OCI-LY3 (cell line): ENCODE measurements at regions not wholly inside any gene's neighbourhood (a gene's known extent, or its start where the extent isn't known, plus 50 kb on each side); places are given as distances from the start of the nearest gene placed in this dataset.

Experiments
- H2AFZ ChIP-seq: fragments of 200-600, 300-600 bp; shearing (Covaris generic); 2 replicates; pipeline ENCODE4 v1.6.0; 2014; ENCODE audit warnings: antibody characterized with exemption, low read depth, low read length
- H3K27ac ChIP-seq: fragments of 200-600, 300-600 bp; sonication (generic); 2 replicates; pipeline ENCODE4 v1.5.1; 2014; ENCODE audit warnings: mild to moderate bottlenecking, low read length, moderate library complexity, mixed read lengths
- H3K27me3 ChIP-seq: fragments of 200-600, 300-600 bp; sonication (generic); 2 replicates; pipeline ENCODE4 v1.6.1; 2014; ENCODE audit warnings: low read depth, low read length, mixed read lengths
- H3K36me3 ChIP-seq: fragments of 200-600, 300-600 bp; sonication (generic); replicated peaks from 2 replicates; pipeline ENCODE3; 2014; ENCODE audit warnings: low read depth, low read length, mixed read lengths
- H3K4me1 ChIP-seq: fragments of 300-600, 200-600 bp; sonication (generic); 2 replicates; pipeline ENCODE4 v1.6.1; 2014; ENCODE audit warnings: low read length, mixed read lengths
- H3K4me2 ChIP-seq: fragments of 200-600, 300-600 bp; sonication (generic); 2 replicates; pipeline ENCODE4 v1.6.1; 2014; ENCODE audit warnings: low read length, mixed read lengths
- H3K4me3 ChIP-seq: fragments of 300-600, 200-600 bp; sonication (generic); 2 replicates; pipeline ENCODE4 v1.5.1; 2014; ENCODE audit warnings: antibody characterized with exemption, mild to moderate bottlenecking, low read length, moderate library complexity
- H3K79me2 ChIP-seq: fragments of 300-600, 200-600 bp; shearing (Covaris generic); 2 replicates; pipeline ENCODE4 v1.6.1; 2014; ENCODE audit warnings: mild to moderate bottlenecking, low read length, mixed read lengths
- H3K9ac ChIP-seq: fragments of 300-600, 200-600 bp; shearing (Covaris generic); 2 replicates; pipeline ENCODE4 v1.6.0; 2014; ENCODE audit warnings: mild to moderate bottlenecking, low read length, moderate library complexity
- H3K9me3 ChIP-seq: fragments of 200-600, 300-600 bp; shearing (Covaris generic); 2 replicates; pipeline ENCODE4 v1.6.1; 2014; ENCODE audit warnings: low read length, mixed read lengths; ENCODE audit not compliant: insufficient read depth
- H4K20me1 ChIP-seq: fragments of 200-600, 300-600 bp; sonication (generic); 2 replicates; pipeline ENCODE4 v1.6.1; 2016; ENCODE audit warnings: low read length, mixed read lengths; ENCODE audit not compliant: insufficient read depth
- CTCF ChIP-seq: fragments of 200-600, 300-600 bp; sonication (generic); IDR thresholded peaks from 2 replicates; pipeline ENCODE4 v1.5.1; 2014; ENCODE audit warnings: antibody characterized with exemption, low read length, low read depth
- EZH2phosphoT487 ChIP-seq: fragments of 200-600 bp; shearing (Covaris generic); IDR thresholded peaks from 2 replicates; pipeline ENCODE4 v1.6.1; 2018; ENCODE audit warnings: antibody characterized with exemption, mixed run types, low read depth

- no peak overlapping the region for H3K27ac ChIP-seq
- 0 out of 2 replicates have a peak, but pooled peaks cover 4% of the 10 kb centered on the region for H3K9me3 ChIP-seq
- H3K4me2 ChIP-seq: no peak overlapping the region
- TF ChIP-seq CTCF (no peak), EZH2phosphoT487 (no peak)
- no peak overlapping the region for H2AFZ ChIP-seq
- no peaks in the 10 kb centered on the region for H3K79me2 ChIP-seq
- no peak overlapping the region for H3K9ac ChIP-seq
- no peak overlapping the region for H3K4me3 ChIP-seq
- no peaks in the 10 kb centered on the region for H3K36me3 ChIP-seq
- H4K20me1 ChIP-seq: no peaks in the 10 kb centered on the region
- H3K4me1 ChIP-seq: no peaks in the 10 kb centered on the region
- H3K27me3 ChIP-seq: no peaks in the 10 kb centered on the region
Observed at GRCh38 chr22:34476762-34477161, 556.5 kb upstream of the LARGE1 start.

- no peaks in the 10 kb centered on the region for H3K79me2 ChIP-seq
- TF ChIP-seq EZH2phosphoT487 (no peak), CTCF (no peak)
- no peak overlapping the region for H3K27ac ChIP-seq
- no peak overlapping the region for H3K9ac ChIP-seq
- no peaks in the 10 kb centered on the region for H4K20me1 ChIP-seq
- no peaks in the 10 kb centered on the region for H3K36me3 ChIP-seq
- no peaks in the 10 kb centered on the region for H3K27me3 ChIP-seq
- H3K4me3 ChIP-seq: no peak overlapping the region
- 0 out of 2 replicates have a peak, but pooled peaks cover 4% of the 10 kb centered on the region for H3K9me3 ChIP-seq
- no peak overlapping the region for H3K4me2 ChIP-seq
- no peak overlapping the region for H2AFZ ChIP-seq
- no peaks in the 10 kb centered on the region for H3K4me1 ChIP-seq
Observed at GRCh38 chr22:34481090-34481489, 560.8 kb upstream of the LARGE1 start.

GRCh38 chr22:34486381-34486780 lies 566.1 kb upstream of the LARGE1 start:
- H3K36me3 ChIP-seq: no peaks in the 10 kb centered on the region
- H3K27me3 ChIP-seq: no peaks in the 10 kb centered on the region
- H3K27ac ChIP-seq: no peak overlapping the region
- no peak for TF ChIP-seq EZH2phosphoT487
- no peak for TF ChIP-seq CTCF
- H3K9ac ChIP-seq: no peak overlapping the region
- H4K20me1 ChIP-seq: no peaks in the 10 kb centered on the region
- H3K4me3 ChIP-seq: no peak overlapping the region
- no peaks in the 10 kb centered on the region for H3K9me3 ChIP-seq
- no peak overlapping the region for H2AFZ ChIP-seq
- no peaks in the 10 kb centered on the region for H3K4me1 ChIP-seq
- no peaks in the 10 kb centered on the region for H3K79me2 ChIP-seq
- H3K4me2 ChIP-seq: no peak overlapping the region

- H3K4me3 ChIP-seq: no peak overlapping the region
- H3K27ac ChIP-seq: no peak overlapping the region
- no peaks in the 10 kb centered on the region for H3K36me3 ChIP-seq
- H3K79me2 ChIP-seq: no peaks in the 10 kb centered on the region
- H3K27me3 ChIP-seq: no peaks in the 10 kb centered on the region
- no peak overlapping the region for H2AFZ ChIP-seq
- no peak overlapping the region for H3K4me2 ChIP-seq
- no peaks in the 10 kb centered on the region for H4K20me1 ChIP-seq
- TF ChIP-seq EZH2phosphoT487: no peak
- no peak for TF ChIP-seq CTCF
- H3K4me1 ChIP-seq: no peaks in the 10 kb centered on the region
- H3K9me3 ChIP-seq: no peaks in the 10 kb centered on the region
- no peak overlapping the region for H3K9ac ChIP-seq
Observed at GRCh38 chr22:34489861-34490260, 569.6 kb upstream of the LARGE1 start.
